IPS DF 6.9 (cell line): ENCODE measurements at regions not wholly inside any gene's neighbourhood (a gene's known extent, or its start where the extent isn't known, plus 50 kb on each side); places are given as distances from the start of the nearest gene placed in this dataset.

Source experiments
- DNase-seq: peaks from one replicate; pipeline ENCODE4 v3.0.0-alpha.2; 2013; ENCODE audit warnings: low read depth, low spot score
- H3K27ac ChIP-seq: one replicate; pipeline ENCODE4 v1.5.1; 2013; ENCODE audit warnings: low read length, control low read depth
- H3K27me3 ChIP-seq: 2 replicates; pipeline ENCODE4 v1.6.1; 2013; ENCODE audit warnings: mild to moderate bottlenecking, low read length; ENCODE audit not compliant: control insufficient read depth, insufficient read depth
- H3K36me3 ChIP-seq: 2 replicates; pipeline ENCODE4 v1.6.1; 2013; ENCODE audit warnings: low read length; ENCODE audit not compliant: control insufficient read depth, insufficient read depth
- H3K4me1 ChIP-seq: 2 replicates; pipeline ENCODE4 v1.6.1; 2013; ENCODE audit warnings: low read length; ENCODE audit not compliant: control insufficient read depth, insufficient read depth
- H3K4me3 ChIP-seq: 2 replicates; pipeline ENCODE4 v1.5.1; 2013; ENCODE audit warnings: mild to moderate bottlenecking, low read length
- H3K9me3 ChIP-seq: 2 replicates; pipeline ENCODE4 v1.6.1; 2013; ENCODE audit warnings: low read length, inconsistent platforms; ENCODE audit not compliant: control insufficient read depth, insufficient read depth
- WGBS: extraction: QIAGEN DNeasy Blood & Tissue Kit; methylation state at CpG from one replicate; pipeline ENCODE4 v1.1.7; 2013; ENCODE audit warnings: mixed read lengths, missing lambda C conversion rate; ENCODE audit not compliant: insufficient read length, insufficient coverage; 5-methylcytosine and 5-hydroxymethylcytosine counted together

- no CpG with 5 or more reads among the region's 6 CpGs for WGBS
- H3K9me3 ChIP-seq: no peaks in the 10 kb centered on the region
These were observed 210.7 kb upstream of the NLRP1 start for GRCh38 chr17:5794881-5795506.

DNA sequence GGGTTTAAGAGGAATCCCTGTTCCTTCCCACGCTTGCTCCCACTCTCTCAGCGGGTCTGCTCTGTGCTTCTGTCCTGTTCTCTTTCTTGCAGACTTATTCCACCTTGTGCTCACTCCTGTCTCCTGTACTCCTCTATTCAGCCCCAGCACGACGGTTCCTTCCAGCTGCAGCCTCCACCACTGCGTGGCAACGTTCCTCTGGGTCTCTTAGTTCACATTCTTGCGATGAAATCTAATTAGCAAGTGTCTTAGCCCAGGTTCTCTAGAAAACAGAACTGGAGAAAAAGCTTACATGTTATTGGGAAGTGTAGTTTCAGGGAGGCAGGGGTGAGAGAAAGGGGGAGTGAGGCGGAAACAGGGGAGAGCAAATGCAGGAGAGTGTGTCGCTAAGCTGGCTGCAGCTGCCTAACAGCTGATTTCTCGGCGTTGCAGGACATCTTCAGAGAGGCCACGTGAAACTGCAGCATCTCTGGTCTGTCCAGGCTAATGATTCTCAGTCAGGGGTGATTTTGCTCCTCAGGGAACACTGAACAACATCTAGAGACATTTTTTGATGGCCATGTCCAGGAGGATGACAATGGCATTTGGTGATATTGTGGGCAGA, 213.2 kb upstream of the NLRP1 start:
- DNase-seq: no peak
- Histone ChIP-seq H3K4me3 (no peak overlapping the region), H3K27me3 (no peaks in the 10 kb centered on the region), H3K9me3 (no peaks in the 10 kb centered on the region), H3K27ac (no peak overlapping the region), H3K4me1 (peaks cover 7% of the 10 kb centered on the region), H3K36me3 (no peaks in the 10 kb centered on the region)
- WGBS: no CpG with 5 or more reads among the region's 12 CpGs

More at GRCh38 chr17:5794881-5795506, 210.7 kb upstream of the NLRP1 start:
- no peak overlapping the region for H3K27ac ChIP-seq
- no peak overlapping the region for H3K4me3 ChIP-seq
- DNase-seq: no peak
- peaks cover 5% of the 10 kb centered on the region for H3K4me1 ChIP-seq
- no peaks in the 10 kb centered on the region for H3K36me3 ChIP-seq
- H3K27me3 ChIP-seq: no peaks in the 10 kb centered on the region

DNA sequence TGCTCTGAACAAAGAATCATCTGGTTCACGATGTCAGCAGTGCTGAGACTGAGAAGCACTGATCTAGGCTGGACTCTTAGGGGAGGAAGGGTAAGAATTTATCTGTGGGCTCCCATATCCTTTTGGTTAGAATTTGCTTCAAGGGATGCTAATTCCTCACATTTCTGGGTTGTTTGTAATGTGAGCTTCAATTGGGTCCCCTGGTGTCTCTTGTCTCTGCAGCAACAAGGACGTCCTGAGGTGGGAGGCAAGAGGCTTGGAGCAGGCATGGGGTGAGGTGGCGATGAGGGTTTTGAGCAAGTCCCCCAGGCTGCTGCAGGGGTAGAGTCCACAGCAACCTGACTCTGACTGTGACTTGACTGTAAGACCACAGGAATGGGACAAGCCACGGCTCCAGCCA, 213.8 kb upstream of the NLRP1 start:
- no peaks in the 10 kb centered on the region for H3K27me3 ChIP-seq
- H3K9me3 ChIP-seq: no peaks in the 10 kb centered on the region
- no peak overlapping the region for H3K4me3 ChIP-seq
- no peaks in the 10 kb centered on the region for H3K36me3 ChIP-seq
- WGBS: no CpG with 5 or more reads among the region's 4 CpGs
- peaks cover 7% of the 10 kb centered on the region for H3K4me1 ChIP-seq
- no peak overlapping the region for H3K27ac ChIP-seq
- no peak for DNase-seq

DNA sequence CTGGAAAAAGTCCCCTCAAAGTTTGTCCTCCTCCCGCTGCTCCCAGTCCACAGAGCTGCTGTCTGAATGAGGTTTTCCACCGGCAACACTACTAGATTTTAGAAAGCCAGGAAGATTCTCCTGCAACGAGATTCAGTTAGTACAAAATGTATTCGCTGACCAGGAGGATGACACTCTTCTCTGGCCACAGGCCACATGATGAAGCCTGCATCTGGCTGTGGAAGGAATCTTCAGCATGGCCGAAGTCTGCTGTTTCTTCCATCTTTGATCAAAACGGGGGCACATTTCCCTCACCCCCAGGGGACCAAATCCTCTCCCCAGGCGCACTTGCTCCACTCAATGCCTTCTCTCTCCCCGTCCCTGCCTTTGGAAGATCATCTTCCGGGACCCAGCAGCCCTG, 215.8 kb upstream of the NLRP1 start:
- WGBS: no CpG with 5 or more reads among the region's 9 CpGs
- H3K27me3 ChIP-seq: no peaks in the 10 kb centered on the region
- no peak overlapping the region for H3K27ac ChIP-seq
- H3K4me1 ChIP-seq: peaks cover 7% of the 10 kb centered on the region
- H3K9me3 ChIP-seq: no peaks in the 10 kb centered on the region
- no peaks in the 10 kb centered on the region for H3K36me3 ChIP-seq
- DNase-seq: no peak
- no peak overlapping the region for H3K4me3 ChIP-seq

GRCh38 chr17:5800646-5801045, 216.3 kb upstream of the NLRP1 start:
- Histone ChIP-seq H3K9me3 (no peaks in the 10 kb centered on the region), H3K4me1 (peaks cover 7% of the 10 kb centered on the region), H3K27ac (no peak overlapping the region), H3K27me3 (no peaks in the 10 kb centered on the region), H3K4me3 (no peak overlapping the region), H3K36me3 (no peaks in the 10 kb centered on the region)
- no peak for DNase-seq
- no CpG with 5 or more reads among the region's 7 CpGs for WGBS

- H3K9me3 ChIP-seq: peaks cover 2% of the 10 kb centered on the region; the same call in 1 of the 2 replicates
- no peaks in the 10 kb centered on the region for H3K36me3 ChIP-seq
- no peak overlapping the region for H3K4me3 ChIP-seq
- H3K27me3 ChIP-seq: no peaks in the 10 kb centered on the region
- H3K4me1 ChIP-seq: peaks cover 2% of the 10 kb centered on the region
- whole genome bisulfite sequencing: no CpG with 5 or more reads among the region's 5 CpGs
- no peak for DNase-seq
- no peak overlapping the region for H3K27ac ChIP-seq
These were observed 219.9 kb upstream of the NLRP1 start for GRCh38 chr17:5804251-5804650.

- peaks cover 4% of the 10 kb centered on the region; the same call in 1 of the 2 replicates for H3K9me3 ChIP-seq
- H3K27ac ChIP-seq: no peak overlapping the region
- no CpG with 5 or more reads among the region's 1 CpG for WGBS
- H3K36me3 ChIP-seq: no peaks in the 10 kb centered on the region
- no peak for DNase-seq
- no peaks in the 10 kb centered on the region for H3K4me1 ChIP-seq
- no peak overlapping the region for H3K4me3 ChIP-seq
- H3K27me3 ChIP-seq: no peaks in the 10 kb centered on the region
These were observed 224.7 kb upstream of the NLRP1 start for GRCh38 chr17:5809056-5809455.

DNA sequence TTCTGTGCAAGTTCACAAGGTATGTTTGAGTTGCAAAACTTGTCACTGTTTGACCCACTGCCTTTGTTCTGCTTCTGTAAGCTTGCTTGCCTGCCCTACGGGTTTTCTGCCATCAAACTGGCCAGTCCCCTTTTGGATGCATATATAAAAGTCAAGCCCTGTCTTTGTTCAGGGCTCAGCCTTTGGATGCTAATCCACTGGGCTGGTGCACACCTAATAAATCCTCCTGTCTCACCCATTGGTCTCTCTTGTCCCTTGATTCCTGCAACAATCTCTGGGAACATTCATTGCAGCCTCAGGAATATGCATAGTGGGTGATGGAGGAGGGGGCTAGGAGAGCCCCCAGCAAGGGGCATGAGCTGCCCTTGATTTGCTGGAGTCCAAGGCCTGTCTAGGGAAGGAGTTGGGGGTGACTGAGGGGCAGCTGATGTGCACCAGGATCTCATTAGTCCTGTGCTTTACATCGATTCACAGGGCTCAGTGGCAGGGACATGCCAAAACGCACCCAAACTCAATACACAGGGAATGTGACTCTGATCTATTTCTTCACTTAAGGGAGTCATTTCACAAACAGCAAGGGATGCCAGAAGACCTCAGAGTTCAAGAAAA, 225.4 kb upstream of the NLRP1 start:
- H3K4me3 ChIP-seq: no peak overlapping the region
- no CpG with 5 or more reads among the region's 3 CpGs for WGBS
- H3K36me3 ChIP-seq: no peaks in the 10 kb centered on the region
- H3K9me3 ChIP-seq: peaks cover 4% of the 10 kb centered on the region; the same call in 1 of the 2 replicates
- no peaks in the 10 kb centered on the region for H3K4me1 ChIP-seq
- no peaks in the 10 kb centered on the region for H3K27me3 ChIP-seq
- no peak overlapping the region for H3K27ac ChIP-seq
- DNase-seq: no peak

GRCh38 chr17:5812590-5812989, 228.3 kb upstream of the NLRP1 start:
- H3K36me3 ChIP-seq: no peaks in the 10 kb centered on the region
- no peak for DNase-seq
- H3K4me1 ChIP-seq: peaks cover 2% of the 10 kb centered on the region; the same call in 1 of the 2 replicates
- peaks cover 4% of the 10 kb centered on the region; the same call in 1 of the 2 replicates for H3K9me3 ChIP-seq
- no CpG with 5 or more reads among the region's 5 CpGs for WGBS
- H3K4me3 ChIP-seq: no peak overlapping the region
- no peak overlapping the region for H3K27ac ChIP-seq
- H3K27me3 ChIP-seq: no peaks in the 10 kb centered on the region

DNA sequence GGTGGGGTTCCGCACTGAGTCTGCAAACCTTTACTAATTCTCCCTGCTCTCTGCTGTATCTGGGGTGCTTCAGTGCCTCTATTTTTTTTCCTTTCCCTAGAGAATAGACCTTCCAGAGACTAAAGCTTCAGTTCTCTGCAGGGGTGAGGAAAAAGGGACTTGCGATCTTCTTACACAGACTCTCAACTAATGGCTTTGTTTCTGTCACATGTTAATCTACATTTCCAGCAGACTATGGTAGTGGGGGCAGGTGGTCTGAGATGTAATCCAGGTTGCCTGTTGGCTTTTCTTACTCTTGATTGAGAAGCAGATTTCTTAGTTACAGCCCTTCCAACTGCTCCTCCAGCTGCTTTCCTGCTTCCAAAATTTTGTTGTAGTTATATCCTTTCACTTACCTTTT, 229.0 kb upstream of the NLRP1 start:
- no peak for DNase-seq
- H3K4me3 ChIP-seq: no peak overlapping the region
- no CpG with 5 or more reads among the region's 2 CpGs for WGBS
- peaks cover 2% of the 10 kb centered on the region; the same call in 1 of the 2 replicates for H3K4me1 ChIP-seq
- H3K27me3 ChIP-seq: no peaks in the 10 kb centered on the region
- H3K27ac ChIP-seq: no peak overlapping the region
- H3K9me3 ChIP-seq: peaks cover 3% of the 10 kb centered on the region; the same call in 1 of the 2 replicates
- no peaks in the 10 kb centered on the region for H3K36me3 ChIP-seq
